22Rv1 (cell line): ENCODE measurements at regions not wholly inside any gene's neighbourhood (a gene's known extent, or its start where the extent isn't known, plus 50 kb on each side); places are given as distances from the start of the nearest gene placed in this dataset.

Source experiments
- H3K27ac ChIP-seq: fragments of 450-650 bp; 2 replicates; pipeline ENCODE4 v1.5.1; 2017
- ZFX ChIP-seq: fragments of 450-650 bp; IDR thresholded peaks from 2 replicates; pipeline ENCODE4 v1.6.1; 2017; ENCODE audit warnings: antibody characterized with exemption, borderline replicate concordance
- TF ChIP-seq, protein P1 (sequence below): fragments of 450-650 bp; IDR thresholded peaks from 2 replicates; pipeline ENCODE4 v1.5.1; 2017; ENCODE audit warnings: mild to moderate bottlenecking

DNA sequence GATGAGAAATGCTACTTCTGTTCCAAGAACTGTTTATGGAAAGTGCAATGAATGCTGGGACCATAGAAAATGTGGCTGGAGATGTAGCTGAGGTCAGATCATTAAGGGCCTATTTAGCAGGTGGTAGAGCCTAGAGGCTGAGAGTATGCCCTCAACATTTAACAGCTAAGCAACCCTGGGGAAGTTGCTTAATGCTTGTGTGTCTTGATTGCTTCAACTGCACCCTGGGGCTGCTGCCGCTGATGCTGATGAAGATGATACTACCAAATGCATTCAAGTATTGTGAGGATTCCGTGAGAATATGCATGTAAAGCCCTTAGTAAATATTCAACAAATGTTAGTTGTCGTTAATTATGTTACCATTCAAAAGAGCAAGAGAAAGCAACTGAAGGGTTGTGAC, 273.2 kb downstream of the BCL11A start:
- TF ChIP-seq, protein P1, sequence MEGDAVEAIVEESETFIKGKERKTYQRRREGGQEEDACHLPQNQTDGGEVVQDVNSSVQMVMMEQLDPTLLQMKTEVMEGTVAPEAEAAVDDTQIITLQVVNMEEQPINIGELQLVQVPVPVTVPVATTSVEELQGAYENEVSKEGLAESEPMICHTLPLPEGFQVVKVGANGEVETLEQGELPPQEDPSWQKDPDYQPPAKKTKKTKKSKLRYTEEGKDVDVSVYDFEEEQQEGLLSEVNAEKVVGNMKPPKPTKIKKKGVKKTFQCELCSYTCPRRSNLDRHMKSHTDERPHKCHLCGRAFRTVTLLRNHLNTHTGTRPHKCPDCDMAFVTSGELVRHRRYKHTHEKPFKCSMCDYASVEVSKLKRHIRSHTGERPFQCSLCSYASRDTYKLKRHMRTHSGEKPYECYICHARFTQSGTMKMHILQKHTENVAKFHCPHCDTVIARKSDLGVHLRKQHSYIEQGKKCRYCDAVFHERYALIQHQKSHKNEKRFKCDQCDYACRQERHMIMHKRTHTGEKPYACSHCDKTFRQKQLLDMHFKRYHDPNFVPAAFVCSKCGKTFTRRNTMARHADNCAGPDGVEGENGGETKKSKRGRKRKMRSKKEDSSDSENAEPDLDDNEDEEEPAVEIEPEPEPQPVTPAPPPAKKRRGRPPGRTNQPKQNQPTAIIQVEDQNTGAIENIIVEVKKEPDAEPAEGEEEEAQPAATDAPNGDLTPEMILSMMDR = no peak
- TF ChIP-seq ZFX = no peak
- no peak overlapping the region for H3K27ac ChIP-seq

GRCh38 chr2:60278906-60279305, 274.5 kb downstream of the BCL11A start:
- TF ChIP-seq, protein P1 = no peak
- TF ChIP-seq ZFX = no peak
- no peak overlapping the region for H3K27ac ChIP-seq

DNA sequence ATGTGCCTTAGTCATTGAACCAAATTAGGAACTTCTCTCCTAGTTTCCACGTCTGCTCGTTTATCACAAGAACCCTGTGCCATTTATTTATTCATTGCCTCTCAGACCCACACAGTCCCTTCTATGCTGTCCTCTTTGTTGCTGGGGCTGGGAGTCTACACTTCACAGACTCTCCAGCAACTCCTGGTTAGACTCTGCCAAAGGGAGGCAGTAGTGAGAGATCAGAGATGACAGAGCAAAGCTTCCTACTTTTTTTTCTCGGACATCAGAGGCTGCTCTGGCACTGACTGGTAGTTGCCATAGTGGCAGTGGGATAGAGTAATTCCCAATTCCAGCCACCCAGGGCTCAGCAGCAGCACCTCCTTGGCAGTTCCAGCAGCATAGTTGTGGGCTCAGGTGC, 277.5 kb downstream of the BCL11A start:
- no peak overlapping the region for H3K27ac ChIP-seq
- TF ChIP-seq, protein P1 = no peak
- no peak for TF ChIP-seq ZFX

DNA sequence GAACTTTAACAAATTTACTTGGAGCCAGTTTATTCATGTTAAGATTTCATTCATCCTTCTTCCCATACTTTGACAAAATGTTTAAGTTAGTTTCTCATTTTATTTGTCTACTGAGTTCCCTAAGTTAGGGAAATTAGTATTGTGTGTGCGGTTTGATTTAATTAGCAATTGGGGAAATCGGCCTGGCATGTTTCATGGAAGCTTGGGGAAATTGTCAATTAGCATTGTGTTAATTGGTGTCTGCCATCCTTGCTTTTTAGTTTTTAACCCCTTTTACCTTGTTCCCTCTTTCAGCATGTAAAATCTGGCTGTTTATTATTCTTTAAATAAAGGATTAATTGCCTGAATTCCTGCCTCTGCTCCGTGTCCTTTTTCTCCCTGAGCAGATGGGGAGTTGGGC, 279.6 kb downstream of the BCL11A start:
- no peak overlapping the region for H3K27ac ChIP-seq
- TF ChIP-seq ZFX = no peak
- TF ChIP-seq, protein P1 = no peak

DNA sequence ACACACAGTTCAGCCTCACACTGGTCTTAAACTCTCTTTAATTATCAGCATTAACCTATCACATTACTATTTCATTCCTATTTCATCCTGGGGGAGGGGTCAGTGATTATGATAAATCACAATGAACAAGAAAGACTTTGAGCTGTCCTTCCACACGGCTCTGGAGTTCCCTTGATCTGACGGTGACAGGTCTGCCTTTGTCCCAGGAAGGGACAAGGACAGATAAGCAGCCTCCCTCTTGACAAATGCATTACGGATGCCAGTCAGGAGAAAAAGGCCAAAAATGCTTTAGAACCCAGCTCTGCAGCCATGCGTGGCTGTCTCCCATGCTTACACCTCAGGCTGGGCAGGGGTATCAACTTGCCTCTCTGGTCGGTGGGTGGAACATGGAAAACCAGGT, 281.7 kb downstream of the BCL11A start:
- TF ChIP-seq, protein P1 = no peak
- no peak for TF ChIP-seq ZFX
- no peak overlapping the region for H3K27ac ChIP-seq

DNA sequence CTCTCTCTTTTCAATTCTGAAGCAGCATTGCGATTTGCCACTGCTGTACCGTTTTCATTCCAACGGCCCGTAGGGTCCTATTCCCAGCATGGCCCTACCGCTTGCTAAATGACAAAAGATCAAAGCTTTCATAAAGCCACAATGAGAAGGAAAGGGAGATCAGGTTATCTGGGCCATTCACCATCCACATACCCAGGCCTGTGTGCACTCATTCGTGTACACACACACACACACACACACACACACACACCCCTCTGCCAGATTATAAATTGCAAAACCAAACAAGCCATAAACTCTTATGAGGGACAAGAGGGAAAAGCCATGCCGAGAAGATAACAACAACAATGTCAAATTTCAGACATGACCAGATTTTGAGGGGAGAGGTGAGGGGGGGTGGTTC, 282.3 kb downstream of the BCL11A start:
- TF ChIP-seq, protein P1 = no peak
- no peak overlapping the region for H3K27ac ChIP-seq

DNA sequence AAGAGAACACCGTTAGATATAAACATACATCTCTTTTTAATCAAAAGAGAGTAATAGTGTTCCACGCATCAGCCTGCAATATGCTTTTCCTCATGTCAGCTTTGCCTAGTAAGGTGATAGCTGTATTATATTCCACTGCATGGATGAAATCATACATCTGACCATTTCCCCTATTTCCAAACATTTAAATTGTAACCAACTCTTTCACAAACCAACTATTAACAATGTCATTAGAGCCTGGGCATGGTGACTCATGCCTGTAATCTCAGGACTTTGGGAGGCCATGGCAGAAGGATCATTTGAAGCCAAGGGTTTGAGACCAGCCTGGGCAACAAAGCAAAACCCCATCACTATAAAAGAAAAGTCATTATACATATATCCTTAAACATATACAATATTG, 284.8 kb downstream of the BCL11A start:
- no peak overlapping the region for H3K27ac ChIP-seq
- TF ChIP-seq ZFX = no peak
- TF ChIP-seq, protein P1 = no peak
